Neural progenitor cell (in vitro differentiated cells): ENCODE measurements at regions not wholly inside any gene's neighbourhood (a gene's known extent, or its start where the extent isn't known, plus 50 kb on each side); places are given as distances from the start of the nearest gene placed in this dataset.
"Not testable (repeated sequence)": the region's sequence is repeated elsewhere in the genome, so short reads cannot be mapped to it uniquely, and the experiment has no call there.

Experiments used
- DNase-seq: peaks from one replicate; pipeline ENCODE4 v3.0.0-alpha.2; 2016; ENCODE audit warnings: low spot score
- H2AFZ ChIP-seq: fragments of 200-600 bp; sonication (generic); replicated peaks from 2 replicates; pipeline ENCODE4 v1.6.1; 2016; ENCODE audit warnings: antibody characterized with exemption
- H3F3A ChIP-seq: fragments of 200-600 bp; sonication (generic); 2 replicates; pipeline ENCODE4 v1.6.1; 2016; ENCODE audit warnings: antibody characterized with exemption, low read depth
- H3K27ac ChIP-seq: fragments of 200-600 bp; sonication (generic); 2 replicates; pipeline ENCODE4 v1.5.1; 2016; ENCODE audit warnings: mild to moderate bottlenecking
- H3K27me3 ChIP-seq: fragments of 200-600 bp; sonication (generic); 2 replicates; pipeline ENCODE4 v1.6.1; 2016; ENCODE audit warnings: mild to moderate bottlenecking, moderate library complexity
- H3K36me3 ChIP-seq: fragments of 200-600 bp; sonication (generic); 2 replicates; pipeline ENCODE4 v1.5.1; 2016
- H3K4me1 ChIP-seq: fragments of 200-600 bp; sonication (generic); 2 replicates; pipeline ENCODE4 v1.6.1; 2016; ENCODE audit warnings: mixed run types
- H3K4me2 ChIP-seq: fragments of 200-600 bp; sonication (generic); 2 replicates; pipeline ENCODE4 v1.6.1; 2016
- H3K4me3 ChIP-seq: fragments of 200-600 bp; sonication (generic); 2 replicates; pipeline ENCODE4 v1.5.1; 2016
- H3K79me2 ChIP-seq: fragments of 200-600 bp; sonication (generic); 2 replicates; pipeline ENCODE4 v1.6.1; 2016; ENCODE audit warnings: low read depth
- H3K9ac ChIP-seq: fragments of 200-600 bp; sonication (generic); 2 replicates; pipeline ENCODE4 v1.6.1; 2016
- H3K9me3 ChIP-seq: fragments of 200-600 bp; sonication (generic); 2 replicates; pipeline ENCODE4 v1.5.1; 2016; ENCODE audit warnings: low read depth
- H4K20me1 ChIP-seq: fragments of 200-600 bp; sonication (generic); 2 replicates; pipeline ENCODE4 v1.6.1; 2016; ENCODE audit warnings: low read depth
- H3K27ac Mint-ChIP-seq: 3 replicates; pipeline ENCODE4 v1.8.0; 2021; ENCODE audit warnings: mixed read lengths
- H3K27me3 Mint-ChIP-seq: 2 replicates; pipeline ENCODE4 v1.8.0; 2022; ENCODE audit warnings: low read depth, mild to moderate bottlenecking, inconsistent platforms, moderate library complexity, mixed read lengths; ENCODE audit not compliant: insufficient read depth
- H3K36me3 Mint-ChIP-seq: 3 replicates; pipeline ENCODE4 v1.8.0; 2021; ENCODE audit warnings: mixed read lengths
- H3K4me1 Mint-ChIP-seq: 3 replicates; pipeline ENCODE4 v1.8.0; 2021; ENCODE audit warnings: mixed read lengths
- H3K4me3 Mint-ChIP-seq: 3 replicates; pipeline ENCODE4 v1.8.0; 2021; ENCODE audit warnings: mild to moderate bottlenecking, moderate library complexity, mixed read lengths
- H3K9me3 Mint-ChIP-seq: 3 replicates; pipeline ENCODE4 v1.8.0; 2020; ENCODE audit warnings: mixed read lengths
- CTCF ChIP-seq: fragments of 200-600 bp; sonication (generic); IDR thresholded peaks from 2 replicates; pipeline ENCODE4 v1.5.1; 2017; ENCODE audit warnings: antibody characterized with exemption, mild to moderate bottlenecking
- EZH2 ChIP-seq: fragments of 200-600 bp; sonication (generic); IDR thresholded peaks from 2 replicates; pipeline ENCODE4 v1.6.1; 2017; ENCODE audit warnings: antibody characterized with exemption, mild to moderate bottlenecking, moderate library complexity
- EZH2phosphoT487 ChIP-seq: fragments of 200-600 bp; sonication (generic); IDR thresholded peaks from 2 replicates; pipeline ENCODE4 v1.6.1; 2017; ENCODE audit warnings: antibody characterized with exemption

GRCh38 chr22:27318516-27318915 lies 483.0 kb downstream of the MN1 start:
- Histone ChIP-seq H3K36me3 (no peaks in the 10 kb centered on the region), H3K79me2 (no peaks in the 10 kb centered on the region), H4K20me1 (no peaks in the 10 kb centered on the region), H3K9me3 (no peaks in the 10 kb centered on the region), H3F3A (peaks cover 1% of the 10 kb centered on the region), H3K27me3 (no peaks in the 10 kb centered on the region), H3K4me2 (peak overlapping the region; percentile 11), H3K4me3 (no peak overlapping the region), H3K27ac (no peak overlapping the region), H2AFZ (no peak overlapping the region), H3K4me1 (peaks cover 11% of the 10 kb centered on the region), H3K9ac (no peak overlapping the region)
- Mint-ChIP-seq H3K9me3 (peaks cover 13% of the 10 kb centered on the region), H3K27ac (peak overlapping the region; percentile 44), H3K27me3 (peaks cover 14% of the 10 kb centered on the region), H3K4me3 (no peak overlapping the region), H3K4me1 (peaks cover 39% of the 10 kb centered on the region), H3K36me3 (no peaks in the 10 kb centered on the region)
- peak; percentile 21 for DNase-seq
- TF ChIP-seq EZH2 (no peak), EZH2phosphoT487 (no peak)

- H3K27ac Mint-ChIP-seq: no peak overlapping the region
- DNase-seq: no peak
Measured at GRCh38 chr22:27323661-27324060, 477.9 kb downstream of the MN1 start.

GRCh38 chr22:27324908-27325307 lies 476.6 kb downstream of the MN1 start:
- H3K27me3 ChIP-seq, H3F3A ChIP-seq, DNase-seq, H3K79me2 ChIP-seq, H2AFZ ChIP-seq, H3K27ac ChIP-seq, H3K27me3 Mint-ChIP-seq, H3K4me2 ChIP-seq, H3K9ac ChIP-seq, H3K4me3 ChIP-seq, H3K9me3 ChIP-seq, H4K20me1 ChIP-seq, H3K27ac Mint-ChIP-seq, H3K36me3 Mint-ChIP-seq, H3K36me3 ChIP-seq: not testable (repeated sequence)
- Mint-ChIP-seq H3K4me1 (peaks cover 23% of the 10 kb centered on the region), H3K9me3 (peaks cover 13% of the 10 kb centered on the region), H3K4me3 (peak overlapping the region; percentile 25)
- H3K4me1 ChIP-seq: peaks cover 11% of the 10 kb centered on the region

More at GRCh38 chr22:27323661-27324060, 477.9 kb downstream of the MN1 start:
- H3K27me3 Mint-ChIP-seq: peaks cover 7% of the 10 kb centered on the region
- no peak overlapping the region for H3K9ac ChIP-seq
- H3K36me3 ChIP-seq: no peaks in the 10 kb centered on the region
- H3K4me1 ChIP-seq: peaks cover 7% of the 10 kb centered on the region
- no peaks in the 10 kb centered on the region for H4K20me1 ChIP-seq
- no peaks in the 10 kb centered on the region for H3K9me3 ChIP-seq
- no peaks in the 10 kb centered on the region for H3K36me3 Mint-ChIP-seq
- H3K27ac ChIP-seq: no peak overlapping the region
- H3K4me3 Mint-ChIP-seq: no peak overlapping the region
- peaks cover 16% of the 10 kb centered on the region for H3K4me1 Mint-ChIP-seq
- H2AFZ ChIP-seq: peak overlapping the region; percentile 22
- no peak overlapping the region for H3K4me2 ChIP-seq
- H3K79me2 ChIP-seq: no peaks in the 10 kb centered on the region
- H3F3A ChIP-seq: no peaks in the 10 kb centered on the region
- H3K9me3 Mint-ChIP-seq: peaks cover 13% of the 10 kb centered on the region
- TF ChIP-seq CTCF: no peak
- TF ChIP-seq EZH2: no peak
- no peak for TF ChIP-seq EZH2phosphoT487
- no peak overlapping the region for H3K4me3 ChIP-seq
- H3K27me3 ChIP-seq: no peaks in the 10 kb centered on the region

GRCh38 chr22:27327497-27327896 lies 474.1 kb downstream of the MN1 start:
- no peaks in the 10 kb centered on the region for H3K27me3 ChIP-seq
- H3F3A ChIP-seq: peaks cover 3% of the 10 kb centered on the region
- DNase-seq: no peak
- no peak overlapping the region for H3K27ac ChIP-seq
- no peaks in the 10 kb centered on the region for H3K36me3 ChIP-seq
- peaks cover 19% of the 10 kb centered on the region for H3K4me1 ChIP-seq
- no peak overlapping the region for H3K4me3 ChIP-seq
- no peak overlapping the region for H3K4me2 ChIP-seq
- Mint-ChIP-seq H3K36me3 (no peaks in the 10 kb centered on the region), H3K4me3 (peak overlapping the region; percentile 36), H3K4me1 (peaks cover 36% of the 10 kb centered on the region), H3K27me3 (peaks cover 11% of the 10 kb centered on the region), H3K27ac (no peak overlapping the region), H3K9me3 (no peaks in the 10 kb centered on the region)
- no peaks in the 10 kb centered on the region for H3K9me3 ChIP-seq
- H3K79me2 ChIP-seq: no peaks in the 10 kb centered on the region
- H3K9ac ChIP-seq: no peak overlapping the region
- TF ChIP-seq EZH2phosphoT487 (no peak), EZH2 (no peak), CTCF (no peak)
- no peak overlapping the region for H2AFZ ChIP-seq
- H4K20me1 ChIP-seq: no peaks in the 10 kb centered on the region
